Vagina (tissue), 2 donors: ENCODE measurements at regions not wholly inside any gene's neighbourhood (a gene's known extent, or its start where the extent isn't known, plus 50 kb on each side); places are given as distances from the start of the nearest gene placed in this dataset.

ENCODE experiments used
- DNase-seq, 2 donors: peaks; one replicate each; pipeline ENCODE4 v3.0.0-alpha.2; 2017; ENCODE audit errors: extremely low spot score in 2 of 2
- H3K27ac ChIP-seq: fragments of 200-600 bp; sonication (generic); one replicate; pipeline ENCODE4 v1.5.1; 2019
- H3K27me3 ChIP-seq: fragments of 200-600 bp; sonication (generic); one replicate; pipeline ENCODE4 v1.5.1; 2019
- H3K36me3 ChIP-seq, 2 donors: fragments of 200-600 bp; sonication (generic); one replicate each; pipeline ENCODE4 v1.5.1; 2017 to 2019
- H3K4me1 ChIP-seq: fragments of 200-600 bp; sonication (generic); one replicate; pipeline ENCODE4 v1.5.1; 2019
- H3K4me3 ChIP-seq, 2 donors: fragments of 200-600 bp; sonication (generic); 1 replicate in 1 of 2; 2 replicates in 1 of 2; pipeline ENCODE4 v1.5.1; 2016 to 2019
- H3K9me3 ChIP-seq: fragments of 200-600 bp; sonication (generic); one replicate; pipeline ENCODE4 v1.5.1; 2019
- CTCF ChIP-seq, 3 experiments: fragments of 450-650 bp in 2 of 3; fragments of 200-600 bp in 1 of 3; sonication (generic) in 1 of 3; IDR thresholded peaks; one replicate each; pipeline ENCODE4 v1.5.1; 2017 to 2019; ENCODE audit warnings: antibody characterized with exemption in 3 of 3, mild to moderate bottlenecking in 2 of 3, moderate library complexity in 2 of 3
- POLR2A ChIP-seq, 2 donors: fragments of 450-650 bp; IDR thresholded peaks; one replicate each; pipeline ENCODE4 v1.6.1; 2017; ENCODE audit warnings: antibody characterized with exemption in 2 of 2, mild to moderate bottlenecking in 2 of 2, moderate library complexity in 2 of 2
- POLR2AphosphoS5 ChIP-seq, 2 donors: sonication (generic); formaldehyde crosslinking; IDR thresholded peaks; one replicate each; pipeline ENCODE4 v1.9.0; 2017; ENCODE audit warnings: antibody characterized with exemption in 2 of 2, mild to moderate bottlenecking in 2 of 2, low read depth in 1 of 2; ENCODE audit not compliant: insufficient read depth in 1 of 2
- intact Hi-C: fragments of 100-400 bp; cut with DNase I; formaldehyde crosslinking; loops from one replicate; pipeline ENCODE4 v1.15.1; 2023

- Histone ChIP-seq H3K27ac (no peak overlapping the region), H3K9me3 (no peaks in the 10 kb centered on the region), H3K36me3 (no peaks in the 10 kb centered on the region), H3K27me3 (no peaks in the 10 kb centered on the region), H3K4me3 (no peak overlapping the region), H3K4me1 (peaks cover 14% of the 10 kb centered on the region)
- TF ChIP-seq CTCF (IDR thresholded peaks at IDR 0.05) (peak; percentile 82 to 87 (median 84)), POLR2A (IDR thresholded peaks at IDR 0.05) (no peak)
- intact Hi-C loops = loop anchor here (2.0 to 10.0 kb wide), 3 partner anchors 53 to 217 kb away; no protein-coding TSS in a partner anchor
- DNase-seq = no peak
Measured at GRCh38 chr2:41869542-41870264, 178.1 kb upstream of the PKDCC start.

- H3K27ac ChIP-seq = no peak overlapping the region
- H3K36me3 ChIP-seq = no peaks in the 10 kb centered on the region
- peaks cover 14% of the 10 kb centered on the region for H3K4me1 ChIP-seq
- DNase-seq = no peak
- H3K27me3 ChIP-seq = no peaks in the 10 kb centered on the region
- H3K4me3 ChIP-seq = no peak overlapping the region
- TF ChIP-seq POLR2AphosphoS5 (IDR thresholded peaks at IDR 0.05; ENCODE audit: insufficient read depth in 1 of 2, low read depth in 1 of 2) = no peak
- intact Hi-C loops = loop anchor here (2.0 to 10.0 kb wide), 3 partner anchors 52 to 217 kb away; no protein-coding TSS in a partner anchor
- no peaks in the 10 kb centered on the region for H3K9me3 ChIP-seq
Measured at GRCh38 chr2:41870265-41870585, 177.6 kb upstream of the PKDCC start.

- Histone ChIP-seq H3K4me1 (peaks cover 14% of the 10 kb centered on the region), H3K36me3 (no peaks in the 10 kb centered on the region), H3K4me3 (no peak overlapping the region), H3K9me3 (no peaks in the 10 kb centered on the region), H3K27ac (no peak overlapping the region), H3K27me3 (no peaks in the 10 kb centered on the region)
- intact Hi-C loops = loop anchor here (2.0 to 10.0 kb wide), 3 partner anchors 51 to 216 kb away; no protein-coding TSS in a partner anchor
- no peak for DNase-seq
- TF ChIP-seq CTCF (IDR thresholded peaks at IDR 0.05) (no peak), POLR2AphosphoS5 (IDR thresholded peaks at IDR 0.05; ENCODE audit: insufficient read depth in 1 of 2, low read depth in 1 of 2) (no peak), POLR2A (IDR thresholded peaks at IDR 0.05) (no peak)
Measured at GRCh38 chr2:41871080-41871479, 176.7 kb upstream of the PKDCC start.

GRCh38 chr2:41872646-41873045 is 175.2 kb upstream of the PKDCC start:
- H3K27ac ChIP-seq = no peak overlapping the region
- DNase-seq = no peak
- H3K36me3 ChIP-seq = no peaks in the 10 kb centered on the region
- TF ChIP-seq POLR2AphosphoS5 (IDR thresholded peaks at IDR 0.05; ENCODE audit: insufficient read depth in 1 of 2, low read depth in 1 of 2) (no peak), CTCF (IDR thresholded peaks at IDR 0.05) (no peak)
- intact Hi-C loops = loop anchor here (5.0 to 10.0 kb wide), 2 partner anchors 50 to 92 kb away; no protein-coding TSS in a partner anchor
- H3K9me3 ChIP-seq = no peaks in the 10 kb centered on the region
- no peaks in the 10 kb centered on the region for H3K27me3 ChIP-seq
- peaks cover 14% of the 10 kb centered on the region for H3K4me1 ChIP-seq
- no peak overlapping the region for H3K4me3 ChIP-seq

- Histone ChIP-seq H3K27ac (no peak overlapping the region), H3K27me3 (no peaks in the 10 kb centered on the region), H3K36me3 (no peaks in the 10 kb centered on the region), H3K4me3 (no peak overlapping the region), H3K4me1 (peaks cover 21% of the 10 kb centered on the region), H3K9me3 (no peaks in the 10 kb centered on the region)
- no peak for DNase-seq
- no peak for TF ChIP-seq POLR2A (IDR thresholded peaks at IDR 0.05)
- intact Hi-C loops = loop anchor here (5.0 to 10.0 kb wide), 2 partner anchors 49 to 91 kb away; no protein-coding TSS in a partner anchor
Measured at GRCh38 chr2:41873102-41874031, 174.5 kb upstream of the PKDCC start.
